ENCODE measurements at regions not wholly inside any gene's neighbourhood (a gene's known extent, or its start where the extent isn't known, plus 50 kb on each side); places are given as distances from the start of the nearest gene placed in this dataset.
"Not testable (repeated sequence)": the region's sequence is repeated elsewhere in the genome, so short reads cannot be mapped to it uniquely, and the experiment has no call there.

DNA sequence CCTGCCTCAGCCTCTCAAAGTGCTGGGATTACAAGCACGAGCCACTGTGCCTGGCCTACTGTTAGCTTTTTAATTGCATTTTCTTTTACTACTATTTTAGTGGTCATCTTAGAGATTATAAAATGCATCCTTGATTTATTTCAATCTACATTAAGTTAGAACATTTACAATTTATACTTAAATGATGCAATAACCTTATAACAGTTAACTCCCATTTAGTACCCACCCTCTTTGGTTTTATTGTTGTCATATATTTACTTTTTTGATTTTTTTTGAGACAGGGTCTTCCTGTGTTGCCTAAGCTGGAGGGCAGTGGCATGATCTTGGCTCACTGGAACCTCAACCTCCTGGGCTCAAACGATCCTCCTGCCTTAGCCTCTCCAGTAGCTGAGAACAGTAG, 77.3 kb downstream of the PPCDC start:
- peaks cover 17% of the 10 kb centered on the region for H3K4me1 Mint-ChIP-seq (ENCODE audit: low read depth)

DNA sequence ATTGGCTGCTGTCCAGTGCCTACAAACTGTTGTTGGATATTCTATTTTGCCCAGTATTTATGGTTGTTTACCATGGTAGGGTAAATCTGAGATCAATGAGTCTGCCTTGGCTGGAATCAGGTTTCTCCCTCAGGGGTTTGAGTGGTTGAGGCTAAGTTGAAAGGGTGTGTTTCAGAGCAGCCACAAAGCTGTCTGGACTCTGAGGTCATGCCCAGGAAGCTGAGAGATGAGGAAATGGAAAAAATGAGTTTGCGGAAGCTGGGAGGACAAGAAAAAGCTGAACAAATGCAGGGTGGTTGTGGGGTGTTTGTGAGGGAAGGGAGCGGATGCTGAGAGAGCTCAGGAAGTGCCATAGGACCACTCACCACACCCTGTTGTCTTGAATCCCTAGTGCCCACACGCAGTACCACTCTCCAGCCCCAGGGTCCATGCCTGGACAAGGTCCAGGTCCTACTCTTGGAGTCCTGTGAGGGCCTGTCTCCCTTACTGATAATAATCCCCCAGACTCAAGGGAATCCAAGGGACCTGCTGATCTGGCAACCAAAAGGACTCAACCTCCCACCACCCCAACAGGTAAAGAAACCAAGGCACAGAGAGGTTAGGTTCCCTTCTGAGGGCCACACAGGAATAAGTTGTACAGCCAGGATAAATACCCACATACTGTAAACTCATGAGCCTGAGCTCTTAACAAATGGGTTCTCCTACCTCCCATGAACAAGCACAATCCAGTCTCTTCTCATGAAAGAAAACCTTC, 81.6 kb downstream of the PPCDC start:
- peak; percentile 74 for DNase-seq (ENCODE audit: low spot score)
- Mint-ChIP-seq H3K36me3 (ENCODE audit: low read depth) (peaks cover 7% of the 10 kb centered on the region), H3K4me3 (peak overlapping the region; percentile 47), H3K9me3 (no peaks in the 10 kb centered on the region), H3K27ac (peak overlapping the region; percentile 88), H3K4me1 (ENCODE audit: low read depth) (peaks cover 38% of the 10 kb centered on the region), H3K27me3 (ENCODE audit: low read depth) (no peaks in the 10 kb centered on the region)

More for the DNA sequence above, 77.3 kb downstream of the PPCDC start:
- H3K36me3 Mint-ChIP-seq (ENCODE audit: low read depth): peaks cover 5% of the 10 kb centered on the region
- no peak overlapping the region for H3K27ac Mint-ChIP-seq
- H3K4me3 Mint-ChIP-seq: no peak overlapping the region
- H3K9me3 Mint-ChIP-seq: no peaks in the 10 kb centered on the region
- H3K27me3 Mint-ChIP-seq (ENCODE audit: low read depth): no peaks in the 10 kb centered on the region
- DNase-seq (ENCODE audit: low spot score): no peak

DNA sequence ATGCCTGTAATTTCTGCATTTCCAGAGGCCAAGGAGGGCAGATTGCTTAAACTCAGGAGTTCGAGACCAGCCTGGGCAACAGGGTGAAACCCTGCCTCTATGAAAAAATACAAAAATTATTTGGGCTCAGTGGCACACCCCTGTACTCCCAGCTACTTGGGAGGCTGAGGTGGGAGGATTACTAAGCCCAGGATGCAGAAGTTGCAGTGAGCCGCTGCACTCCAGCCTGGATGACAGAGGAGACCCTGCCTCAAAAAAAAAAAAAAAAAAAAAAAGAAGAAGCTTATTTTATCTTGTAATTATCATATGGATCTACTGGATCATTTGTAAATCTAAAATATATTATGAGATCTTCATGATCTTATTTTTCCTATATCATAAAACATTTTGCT, 84.1 kb downstream of the PPCDC start:
- H3K9me3 Mint-ChIP-seq: peaks cover 3% of the 10 kb centered on the region
- DNase-seq (ENCODE audit: low spot score): no peak
- H3K4me3 Mint-ChIP-seq: no peak overlapping the region
- H3K4me1 Mint-ChIP-seq (ENCODE audit: low read depth): peaks cover 51% of the 10 kb centered on the region
- no peaks in the 10 kb centered on the region for H3K27me3 Mint-ChIP-seq (ENCODE audit: low read depth)
- H3K36me3 Mint-ChIP-seq (ENCODE audit: low read depth): peaks cover 13% of the 10 kb centered on the region
- peak overlapping the region; percentile 92 for H3K27ac Mint-ChIP-seq

DNA sequence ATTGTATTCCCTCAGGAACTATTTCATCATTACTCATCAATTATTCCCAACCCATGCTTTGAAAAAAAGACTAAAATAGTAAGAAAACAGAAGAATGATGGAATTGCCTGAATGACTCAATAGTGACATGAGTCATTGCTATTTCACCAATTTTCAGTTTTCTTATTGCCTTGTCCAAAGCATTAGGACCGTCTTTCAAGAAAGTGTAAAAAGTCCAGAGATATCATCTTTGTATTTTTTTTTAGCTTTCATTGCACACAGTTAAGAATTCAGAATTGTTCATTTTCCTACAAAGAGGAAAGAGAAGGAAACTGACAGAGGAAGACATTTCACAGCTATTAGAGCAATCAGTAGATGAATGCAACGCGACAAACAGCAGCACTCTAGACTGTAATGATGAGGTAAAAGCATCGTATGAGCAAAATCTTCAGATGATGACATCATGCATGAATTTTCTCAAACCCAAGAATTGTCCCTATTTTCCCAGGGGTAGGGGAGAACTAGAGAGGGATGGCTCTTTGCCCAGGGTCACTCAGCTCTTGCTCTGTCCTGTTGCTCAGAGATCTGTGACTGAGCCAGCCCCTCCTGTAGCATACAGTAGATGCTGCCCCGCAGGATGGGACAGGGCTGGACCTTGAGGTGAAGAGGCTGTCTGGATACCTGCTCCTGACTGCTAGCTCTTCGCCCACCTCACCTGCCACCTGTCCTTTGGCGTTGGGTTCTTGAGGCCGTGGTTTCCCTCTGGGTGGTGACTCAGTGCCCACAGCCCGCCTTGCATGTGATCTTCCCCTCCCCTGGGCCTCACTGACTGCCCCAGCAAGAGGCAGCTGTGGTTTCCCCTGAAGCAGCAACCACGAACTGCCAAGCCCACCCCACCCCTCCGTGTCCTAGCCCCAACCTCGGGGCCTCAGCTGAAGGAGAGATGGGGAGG, 84.8 kb downstream of the PPCDC start:
- peaks cover 19% of the 10 kb centered on the region for H3K36me3 Mint-ChIP-seq (ENCODE audit: low read depth)
- peaks cover 58% of the 10 kb centered on the region for H3K4me1 Mint-ChIP-seq (ENCODE audit: low read depth)
- H3K4me3 Mint-ChIP-seq: peak overlapping the region; percentile 73
- peak; percentile 85 for DNase-seq (ENCODE audit: low spot score)
- peaks cover 10% of the 10 kb centered on the region for H3K9me3 Mint-ChIP-seq
- peak overlapping the region; percentile 92 for H3K27ac Mint-ChIP-seq
- no peaks in the 10 kb centered on the region for H3K27me3 Mint-ChIP-seq (ENCODE audit: low read depth)

DNA sequence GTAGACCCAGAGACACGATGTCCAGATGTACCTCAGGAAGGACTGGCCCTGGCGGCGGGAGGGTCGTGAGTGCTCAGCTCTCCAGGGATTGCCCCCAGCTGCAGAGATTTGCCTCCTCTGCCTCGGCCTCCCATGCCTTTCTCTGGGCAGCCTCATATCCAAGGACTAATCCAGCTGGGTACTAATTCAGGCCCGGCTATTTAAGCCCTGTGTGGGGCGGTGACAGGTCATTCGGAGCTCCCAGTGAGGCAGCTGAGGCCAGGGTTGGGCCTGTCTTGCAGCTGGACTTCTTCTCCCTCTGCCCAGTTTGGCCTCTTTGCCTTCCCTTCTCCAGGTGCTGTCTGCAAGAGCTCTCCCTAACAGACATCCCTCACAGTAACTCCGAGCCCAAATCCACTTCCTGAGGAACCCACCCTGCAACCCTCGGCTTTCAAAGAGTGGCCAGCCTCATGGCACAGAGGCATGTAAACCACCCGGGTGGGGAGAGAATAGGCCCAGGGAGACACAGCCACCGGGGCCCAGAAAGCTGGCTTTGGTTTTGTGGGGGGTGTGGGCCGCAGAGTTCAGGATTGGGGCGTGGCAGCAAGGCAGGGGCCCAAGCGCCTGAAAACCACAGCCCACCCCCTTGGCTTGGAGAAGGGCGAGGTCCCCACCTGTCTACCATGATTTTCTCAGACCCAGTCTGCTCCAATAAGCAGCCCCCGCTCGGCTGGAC, 85.8 kb downstream of the PPCDC start:
- Mint-ChIP-seq H3K27me3 (ENCODE audit: low read depth) (no peaks in the 10 kb centered on the region), H3K4me3 (peak overlapping the region; percentile 73), H3K36me3 (ENCODE audit: low read depth) (peaks cover 25% of the 10 kb centered on the region), H3K9me3 (peaks cover 17% of the 10 kb centered on the region), H3K4me1 (ENCODE audit: low read depth) (peaks cover 58% of the 10 kb centered on the region), H3K27ac (peak overlapping the region; percentile 92)
- no peak for DNase-seq (ENCODE audit: low spot score)

DNA sequence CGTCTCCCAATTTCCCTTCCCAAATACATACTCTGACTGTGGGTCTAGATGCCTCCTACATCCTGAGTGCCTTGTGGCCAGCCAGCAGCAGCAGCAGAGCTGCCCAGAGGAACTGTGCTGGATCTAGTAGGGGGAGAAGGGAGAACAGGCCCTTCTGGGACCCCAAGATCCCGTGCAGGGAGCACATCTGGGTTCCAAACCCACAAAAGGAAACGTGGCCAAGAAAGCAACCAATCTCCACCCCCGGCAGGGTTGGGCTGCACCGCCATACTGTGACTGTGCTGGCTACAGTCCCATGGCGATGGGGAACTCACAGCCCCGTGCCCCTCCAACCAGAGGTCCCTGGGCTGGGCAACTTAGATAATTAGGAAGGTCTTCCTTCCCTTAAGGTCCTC, 86.3 kb downstream of the PPCDC start:
- peaks cover 60% of the 10 kb centered on the region for H3K4me1 Mint-ChIP-seq (ENCODE audit: low read depth)
- peaks cover 30% of the 10 kb centered on the region for H3K36me3 Mint-ChIP-seq (ENCODE audit: low read depth)
- peak overlapping the region; percentile 92 for H3K27ac Mint-ChIP-seq
- peak overlapping the region; percentile 55 for H3K4me3 Mint-ChIP-seq
- peaks cover 23% of the 10 kb centered on the region for H3K9me3 Mint-ChIP-seq
- DNase-seq (ENCODE audit: low spot score): no peak
- H3K27me3 Mint-ChIP-seq (ENCODE audit: low read depth): no peaks in the 10 kb centered on the region

DNA sequence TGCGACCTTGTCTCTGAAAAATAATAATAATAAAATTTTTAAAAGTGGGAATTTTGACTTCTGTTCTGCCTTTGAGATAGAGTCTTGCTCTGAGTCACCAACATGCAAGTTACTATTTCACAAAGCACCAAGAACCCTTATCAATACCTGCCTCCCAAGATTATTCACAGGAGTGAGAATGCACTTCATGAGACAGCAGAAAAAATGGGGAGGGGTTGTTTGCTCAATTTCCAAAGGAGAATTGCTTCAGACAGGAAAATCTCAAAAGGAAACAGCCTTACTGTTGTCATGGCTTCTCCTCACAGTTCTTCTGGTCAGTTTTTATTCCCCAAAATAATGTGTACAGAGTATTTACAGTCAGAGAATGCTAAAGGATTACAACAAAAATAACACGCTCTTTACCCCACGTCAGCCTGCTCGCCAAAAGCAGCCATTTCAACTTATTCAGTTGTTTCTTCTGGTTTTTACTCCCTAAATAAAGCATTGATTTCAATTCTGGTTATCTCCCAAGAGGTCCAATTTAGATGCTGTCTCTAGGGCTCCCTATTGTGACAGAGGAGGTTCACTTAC, 89.0 kb downstream of the PPCDC start:
- Mint-ChIP-seq H3K4me3 (no peak overlapping the region), H3K4me1 (ENCODE audit: low read depth) (peaks cover 55% of the 10 kb centered on the region), H3K27me3 (ENCODE audit: low read depth) (no peaks in the 10 kb centered on the region)

DNA sequence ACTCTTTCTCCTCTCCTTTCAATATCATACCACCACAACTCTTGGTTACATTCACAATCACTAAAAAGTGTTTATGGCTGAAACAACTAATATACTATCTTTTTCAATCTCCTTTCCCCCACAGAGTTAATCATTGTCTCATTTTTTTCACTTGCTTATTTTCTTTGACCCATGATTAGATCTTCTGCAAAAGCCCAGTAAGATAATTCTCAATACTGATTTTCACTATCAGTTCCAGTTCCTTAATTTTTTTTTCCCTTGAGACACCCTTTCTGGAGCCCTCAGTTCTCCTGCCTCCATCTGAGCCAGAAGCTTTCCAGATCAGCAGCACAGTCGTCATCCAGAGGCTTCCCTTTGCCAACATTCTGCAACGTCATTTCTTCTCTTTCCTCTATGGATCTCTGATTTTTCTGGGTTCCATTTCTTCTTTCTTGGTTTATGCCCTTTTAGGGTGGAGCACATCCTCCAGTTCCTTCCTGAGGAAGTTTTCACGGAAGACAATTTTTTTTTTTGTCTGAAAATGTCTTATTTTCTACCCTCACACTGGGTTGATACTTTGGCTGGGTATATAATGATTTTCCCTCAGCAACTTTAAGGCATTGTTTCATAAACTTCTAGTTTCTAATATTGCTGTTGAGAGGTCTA, 88.7 kb upstream of the C15orf39 start:
- H3K9me3 Mint-ChIP-seq: peaks cover 30% of the 10 kb centered on the region
- no peak overlapping the region for H3K27ac Mint-ChIP-seq
- peaks cover 38% of the 10 kb centered on the region for H3K36me3 Mint-ChIP-seq (ENCODE audit: low read depth)
- H3K4me3 Mint-ChIP-seq: no peak overlapping the region
- H3K4me1 Mint-ChIP-seq (ENCODE audit: low read depth): peaks cover 54% of the 10 kb centered on the region
- DNase-seq (ENCODE audit: low spot score): no peak
- no peaks in the 10 kb centered on the region for H3K27me3 Mint-ChIP-seq (ENCODE audit: low read depth)

More for the DNA sequence above, 89.0 kb downstream of the PPCDC start:
- DNase-seq (ENCODE audit: low spot score): no peak
- H3K9me3 Mint-ChIP-seq: peaks cover 30% of the 10 kb centered on the region
- H3K36me3 Mint-ChIP-seq (ENCODE audit: low read depth): peaks cover 35% of the 10 kb centered on the region
- H3K27ac Mint-ChIP-seq: no peak overlapping the region

DNA sequence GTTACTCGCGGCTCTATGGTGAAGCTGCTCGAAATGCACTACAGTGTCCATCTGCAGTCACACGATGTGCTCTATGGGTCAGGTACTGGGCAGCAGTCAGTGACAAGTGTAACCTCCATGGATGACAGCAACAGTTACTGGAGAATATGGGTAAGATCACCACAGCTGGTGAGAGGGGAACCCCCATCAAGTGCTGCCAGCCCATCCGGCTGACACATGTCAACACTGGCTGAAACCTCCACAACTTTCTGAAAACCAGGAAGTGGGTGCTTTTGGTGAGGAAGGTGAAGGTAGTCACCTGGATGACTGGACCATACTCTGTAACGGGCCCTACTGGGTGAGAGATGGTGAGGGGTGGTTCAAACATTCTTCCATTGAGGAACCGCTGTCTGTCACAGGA, 87.4 kb upstream of the C15orf39 start:
- DNase-seq (ENCODE audit: low spot score): no peak
- peaks cover 40% of the 10 kb centered on the region for H3K36me3 Mint-ChIP-seq (ENCODE audit: low read depth)
- no peak overlapping the region for H3K4me3 Mint-ChIP-seq
- H3K9me3 Mint-ChIP-seq: peaks cover 30% of the 10 kb centered on the region
- peak overlapping the region; percentile 62 for H3K27ac Mint-ChIP-seq
- H3K27me3 Mint-ChIP-seq (ENCODE audit: low read depth): no peaks in the 10 kb centered on the region
- peaks cover 41% of the 10 kb centered on the region for H3K4me1 Mint-ChIP-seq (ENCODE audit: low read depth)

DNA sequence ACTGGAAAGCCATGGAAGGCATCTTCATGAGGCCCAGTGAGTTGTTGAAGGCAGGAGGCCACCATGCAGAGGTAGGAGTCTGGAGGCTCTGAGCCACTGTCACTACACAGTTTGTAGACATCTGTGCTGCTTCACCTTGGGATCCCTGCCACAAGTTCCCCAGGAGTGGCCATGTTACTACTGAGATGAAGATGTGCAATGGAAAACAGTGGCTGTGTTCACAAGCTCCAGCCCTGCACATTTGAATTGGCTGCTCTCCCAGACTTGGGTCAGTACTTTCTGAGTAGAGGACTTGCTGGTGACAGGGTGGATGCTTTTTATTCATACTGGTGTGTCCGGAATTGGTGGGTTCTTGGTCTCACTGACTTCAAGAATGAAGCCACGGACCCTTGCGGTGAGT, 86.9 kb upstream of the C15orf39 start:
- DNase-seq (ENCODE audit: low spot score): no peak
- peaks cover 37% of the 10 kb centered on the region for H3K36me3 Mint-ChIP-seq (ENCODE audit: low read depth)
- peaks cover 30% of the 10 kb centered on the region for H3K9me3 Mint-ChIP-seq
- H3K27me3 Mint-ChIP-seq (ENCODE audit: low read depth): no peaks in the 10 kb centered on the region
- H3K4me1 Mint-ChIP-seq (ENCODE audit: low read depth): peaks cover 37% of the 10 kb centered on the region
- no peak overlapping the region for H3K27ac Mint-ChIP-seq
- H3K4me3 Mint-ChIP-seq: no peak overlapping the region

DNA sequence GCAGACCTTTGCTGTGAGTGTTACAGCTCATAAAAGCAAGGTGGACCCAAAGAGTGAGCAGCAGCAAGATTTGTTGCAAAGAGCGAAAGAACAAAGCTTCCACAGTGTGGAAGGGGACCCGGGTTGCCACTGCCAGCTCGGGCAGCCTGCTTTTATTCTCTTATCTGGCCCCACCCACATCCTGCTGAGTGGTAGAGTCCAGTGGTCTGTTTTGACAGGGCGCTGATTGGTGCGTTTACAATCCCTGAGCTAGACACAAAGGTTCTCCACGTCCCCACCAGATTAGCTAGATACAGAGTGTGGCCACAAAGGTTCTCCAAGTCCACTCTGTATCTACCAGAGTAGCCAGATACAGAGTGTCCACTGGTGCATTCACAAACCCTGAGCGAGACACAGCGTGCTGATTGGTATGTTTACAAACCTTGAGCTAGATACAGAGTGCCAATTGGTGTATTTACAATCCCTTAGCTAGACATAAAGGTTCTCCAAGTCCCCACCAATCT, 86.2 kb upstream of the C15orf39 start:
- not testable (repeated sequence) for DNase-seq (ENCODE audit: low spot score); H3K4me3 Mint-ChIP-seq; H3K27ac Mint-ChIP-seq; H3K27me3 Mint-ChIP-seq (ENCODE audit: low read depth)
- Mint-ChIP-seq H3K4me1 (ENCODE audit: low read depth) (peaks cover 30% of the 10 kb centered on the region), H3K36me3 (ENCODE audit: low read depth) (peaks cover 35% of the 10 kb centered on the region), H3K9me3 (peaks cover 28% of the 10 kb centered on the region)

DNA sequence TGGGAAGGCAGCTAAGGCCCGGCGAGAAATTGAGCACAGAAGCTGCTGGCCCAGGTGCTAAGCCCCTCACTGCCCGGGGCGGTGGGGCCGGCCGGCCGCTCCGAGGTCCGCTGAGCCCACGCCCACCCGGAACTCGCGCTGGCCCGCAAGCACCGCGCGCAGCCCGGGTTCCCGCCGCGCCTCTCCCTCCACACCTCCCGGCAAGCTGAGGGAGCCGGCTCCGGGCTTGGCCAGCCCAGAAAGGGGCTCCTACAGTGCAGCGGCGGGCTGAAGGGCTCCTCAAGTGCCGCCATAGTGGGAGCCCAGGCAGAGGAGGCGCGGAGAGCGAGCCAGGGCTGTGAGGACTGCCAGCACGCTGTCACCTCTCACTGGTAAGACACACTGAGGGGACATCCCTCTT, 85.5 kb upstream of the C15orf39 start:
- not testable (repeated sequence) for H3K4me3 Mint-ChIP-seq; H3K27ac Mint-ChIP-seq; DNase-seq (ENCODE audit: low spot score); H3K27me3 Mint-ChIP-seq (ENCODE audit: low read depth)
- Mint-ChIP-seq H3K9me3 (peaks cover 28% of the 10 kb centered on the region), H3K4me1 (ENCODE audit: low read depth) (peaks cover 24% of the 10 kb centered on the region), H3K36me3 (ENCODE audit: low read depth) (peaks cover 32% of the 10 kb centered on the region)

DNA sequence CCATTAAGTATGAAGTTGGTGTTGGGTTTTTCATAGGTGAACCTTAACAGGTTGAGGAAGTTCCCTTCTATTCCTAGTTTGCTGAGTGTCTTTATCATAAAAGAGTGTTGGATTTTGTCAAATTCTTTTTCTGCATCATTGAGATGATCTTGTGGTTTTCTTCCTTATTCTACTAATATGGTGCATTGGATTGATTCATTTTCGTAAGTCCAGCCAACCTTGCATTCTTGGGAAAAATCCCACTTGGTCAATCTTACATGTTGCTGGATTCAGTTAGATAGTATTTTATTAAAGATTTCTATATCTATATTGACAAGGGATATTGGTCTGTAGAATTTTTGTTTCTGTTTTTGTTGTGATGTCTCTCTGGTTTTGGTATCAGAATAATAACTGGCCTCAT, 83.7 kb upstream of the C15orf39 start:
- no peak overlapping the region for H3K27ac Mint-ChIP-seq
- H3K36me3 Mint-ChIP-seq (ENCODE audit: low read depth): peaks cover 30% of the 10 kb centered on the region
- peaks cover 20% of the 10 kb centered on the region for H3K4me1 Mint-ChIP-seq (ENCODE audit: low read depth)
- H3K9me3 Mint-ChIP-seq: peaks cover 23% of the 10 kb centered on the region
- no peaks in the 10 kb centered on the region for H3K27me3 Mint-ChIP-seq (ENCODE audit: low read depth)
- no peak overlapping the region for H3K4me3 Mint-ChIP-seq
- DNase-seq (ENCODE audit: low spot score): no peak

Data from T-helper 2 cell treated with Interferon-gamma antibody and Interleukin-4, amounts not matched to agents 5 μg/mL and 100 μg/mL, for 36 hours (primary cell).